ENCODE measurements at regions not wholly inside any gene's neighbourhood (a gene's known extent, or its start where the extent isn't known, plus 50 kb on each side); places are given as distances from the start of the nearest gene placed in this dataset.

DNA sequence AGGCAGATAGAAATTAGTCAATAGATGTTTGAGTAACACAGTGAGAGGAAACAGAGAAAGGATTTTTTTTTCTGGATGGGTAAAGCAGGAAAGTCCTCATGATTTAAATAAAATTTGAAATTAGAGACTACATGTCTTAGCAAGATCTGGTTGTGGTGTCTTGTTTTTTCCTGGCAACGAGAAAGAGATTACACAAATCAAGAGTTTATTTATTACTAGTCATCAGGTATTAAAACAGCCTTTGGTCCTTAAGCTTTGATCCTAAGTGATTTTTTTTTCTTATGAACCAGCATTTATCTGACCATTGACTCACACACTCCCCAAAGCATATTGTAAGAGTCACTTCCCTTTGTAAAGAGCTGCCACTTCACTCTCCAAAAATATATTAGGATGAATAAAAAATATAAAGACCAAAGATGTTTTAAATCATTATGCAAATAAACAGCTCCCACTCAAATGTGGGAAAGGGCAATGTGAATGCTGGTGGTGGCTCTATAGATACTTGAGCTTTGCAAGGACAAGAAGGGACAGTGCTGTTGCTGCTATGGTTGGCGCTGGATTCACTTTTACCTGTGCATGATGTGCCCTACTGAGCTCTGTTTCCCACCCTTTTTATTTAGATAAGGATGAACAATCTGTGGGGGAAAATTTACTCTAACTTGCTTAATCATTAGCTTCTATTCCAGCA, 1726.5 kb downstream of the MAT2B start:
- in situ Hi-C loops (cut with HindIII; ENCODE audit: extremely low pct_ligation_motif_present, low pct_unique_long_range_greater_than_20kb) (no loop called here), intact Hi-C loops (cut with micrococcal nuclease; ENCODE audit: unreplicated experiment) (no loop called here)
- no TSS peak for BruUV-seq (replicated peaks)
- ChIA-PET POLR2A (no interaction called here), CTCF (ENCODE audit: low intra/inter-chr PET ratio, low total read pairs) (no interaction called here)
- Histone ChIP-seq H3K27ac (ENCODE audit: extremely low read length, insufficient read depth, low read length) (no peak overlapping the region), H2AFZ (ENCODE audit: low read length) (no peak overlapping the region), H3K9me3 (ENCODE audit: low read length) (peaks cover 53% of the 10 kb centered on the region), H3K4me1 (ENCODE audit: insufficient read depth, low read length) (no peaks in the 10 kb centered on the region), H3K79me2 (ENCODE audit: insufficient read depth, low read length) (no peaks in the 10 kb centered on the region), H3K4me3 (replicated peaks in 1 of 3; ENCODE audit: insufficient read depth in 1 of 3, low read depth in 2 of 3, low read length in 3 of 3) (no peak overlapping the region), H3K36me3 (replicated peaks in 1 of 2; ENCODE audit: control insufficient read depth in 1 of 2, insufficient read depth in 2 of 2, low read length in 2 of 2) (no peaks in the 10 kb centered on the region), H4K20me1 (ENCODE audit: insufficient read depth, low read length) (no peaks in the 10 kb centered on the region), H3K4me2 (ENCODE audit: low read depth, low read length) (no peak overlapping the region), H3K9ac (ENCODE audit: insufficient read depth, low read depth, low read length) (no peak overlapping the region), H3K27me3 (ENCODE audit: control insufficient read depth in 1 of 2, insufficient read depth in 2 of 2, low read length in 2 of 2) (no peaks in the 10 kb centered on the region)
- TF ChIP-seq ZFP82 (CRISPR knock-in tag; IDR thresholded peaks at IDR 0.05; ENCODE audit: borderline replicate concordance) (no peak), KAT2B (IDR thresholded peaks at IDR 0.05; ENCODE audit: borderline replicate concordance, low read depth, low read length) (no peak), BCLAF1 (IDR thresholded peaks at IDR 0.05) (no peak), HNRNPH1 (optimal IDR thresholded peaks at IDR 0.05; ENCODE audit: low read depth, low read length) (no peak), IKZF5 (CRISPR knock-in tag; IDR thresholded peaks at IDR 0.05) (no peak), RFX3 (CRISPR knock-in tag; IDR thresholded peaks at IDR 0.05) (no peak), ZNF7 (CRISPR knock-in tag; IDR thresholded peaks at IDR 0.05) (no peak), ZMYM4 (CRISPR knock-in tag; IDR thresholded peaks at IDR 0.05) (no peak), NKX3-1 (CRISPR knock-in tag; IDR thresholded peaks at IDR 0.05) (no peak), SAP130 (CRISPR knock-in tag; IDR thresholded peaks at IDR 0.05; ENCODE audit: low read depth) (no peak), HMG20A (CRISPR knock-in tag; IDR thresholded peaks at IDR 0.05; ENCODE audit: borderline replicate concordance) (no peak), ZNF264 (CRISPR knock-in tag; IDR thresholded peaks at IDR 0.05) (no peak)
- TF ChIP-seq, protein P1, sequence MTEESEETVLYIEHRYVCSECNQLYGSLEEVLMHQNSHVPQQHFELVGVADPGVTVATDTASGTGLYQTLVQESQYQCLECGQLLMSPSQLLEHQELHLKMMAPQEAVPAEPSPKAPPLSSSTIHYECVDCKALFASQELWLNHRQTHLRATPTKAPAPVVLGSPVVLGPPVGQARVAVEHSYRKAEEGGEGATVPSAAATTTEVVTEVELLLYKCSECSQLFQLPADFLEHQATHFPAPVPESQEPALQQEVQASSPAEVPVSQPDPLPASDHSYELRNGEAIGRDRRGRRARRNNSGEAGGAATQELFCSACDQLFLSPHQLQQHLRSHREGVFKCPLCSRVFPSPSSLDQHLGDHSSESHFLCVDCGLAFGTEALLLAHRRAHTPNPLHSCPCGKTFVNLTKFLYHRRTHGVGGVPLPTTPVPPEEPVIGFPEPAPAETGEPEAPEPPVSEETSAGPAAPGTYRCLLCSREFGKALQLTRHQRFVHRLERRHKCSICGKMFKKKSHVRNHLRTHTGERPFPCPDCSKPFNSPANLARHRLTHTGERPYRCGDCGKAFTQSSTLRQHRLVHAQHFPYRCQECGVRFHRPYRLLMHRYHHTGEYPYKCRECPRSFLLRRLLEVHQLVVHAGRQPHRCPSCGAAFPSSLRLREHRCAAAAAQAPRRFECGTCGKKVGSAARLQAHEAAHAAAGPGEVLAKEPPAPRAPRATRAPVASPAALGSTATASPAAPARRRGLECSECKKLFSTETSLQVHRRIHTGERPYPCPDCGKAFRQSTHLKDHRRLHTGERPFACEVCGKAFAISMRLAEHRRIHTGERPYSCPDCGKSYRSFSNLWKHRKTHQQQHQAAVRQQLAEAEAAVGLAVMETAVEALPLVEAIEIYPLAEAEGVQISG (CRISPR knock-in tag; IDR thresholded peaks at IDR 0.05), result no peak
- TF ChIP-seq, protein P2, sequence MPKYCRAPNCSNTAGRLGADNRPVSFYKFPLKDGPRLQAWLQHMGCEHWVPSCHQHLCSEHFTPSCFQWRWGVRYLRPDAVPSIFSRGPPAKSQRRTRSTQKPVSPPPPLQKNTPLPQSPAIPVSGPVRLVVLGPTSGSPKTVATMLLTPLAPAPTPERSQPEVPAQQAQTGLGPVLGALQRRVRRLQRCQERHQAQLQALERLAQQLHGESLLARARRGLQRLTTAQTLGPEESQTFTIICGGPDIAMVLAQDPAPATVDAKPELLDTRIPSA (CRISPR knock-in tag; IDR thresholded peaks at IDR 0.05; ENCODE audit: borderline replicate concordance), result no peak
- ATAC-seq (no peak), FAIRE-seq (no peak), DNase-seq (ENCODE audit: low spot score) (no peak)
- WGBS (ENCODE audit: low lambda C conversion rate), result 3% methylated on average over 2 of the region's 2 CpGs
